Activated T-cell treated with anti-CD3 and anti-CD28 coated beads, Interleukin-2, amount 50 U/mL, for 4 hours (primary cell): ENCODE measurements at regions not wholly inside any gene's neighbourhood (a gene's known extent, or its start where the extent isn't known, plus 50 kb on each side); places are given as distances from the start of the nearest gene placed in this dataset.
"Not testable (repeated sequence)": the region's sequence is repeated elsewhere in the genome, so short reads cannot be mapped to it uniquely, and the experiment has no call there.

Source experiments
- ATAC-seq, 2 donors: fragments of 200-7000 bp; cut with Tn5 transposase; one replicate each; pipeline ENCODE4 v1.10.0; 2021
- DNase-seq: peaks from one replicate; pipeline ENCODE4 v3.0.0-alpha.2; 2020
- H3K27me3 Mint-ChIP-seq: one replicate; pipeline ENCODE4 v1.8.0; 2021; ENCODE audit warnings: low read depth, mixed read lengths
- H3K36me3 Mint-ChIP-seq: one replicate; pipeline ENCODE4 v1.8.0; 2022; ENCODE audit warnings: mixed read lengths; ENCODE audit not compliant: insufficient read depth
- H3K4me1 Mint-ChIP-seq: one replicate; pipeline ENCODE4 v1.8.0; 2021; ENCODE audit warnings: low read depth, mixed read lengths
- H3K4me3 Mint-ChIP-seq: one replicate; pipeline ENCODE4 v1.8.0; 2021; ENCODE audit warnings: mild to moderate bottlenecking, moderate library complexity, mixed read lengths
- H3K9me3 Mint-ChIP-seq: one replicate; pipeline ENCODE4 v1.8.0; 2021; ENCODE audit warnings: mixed read lengths

DNA sequence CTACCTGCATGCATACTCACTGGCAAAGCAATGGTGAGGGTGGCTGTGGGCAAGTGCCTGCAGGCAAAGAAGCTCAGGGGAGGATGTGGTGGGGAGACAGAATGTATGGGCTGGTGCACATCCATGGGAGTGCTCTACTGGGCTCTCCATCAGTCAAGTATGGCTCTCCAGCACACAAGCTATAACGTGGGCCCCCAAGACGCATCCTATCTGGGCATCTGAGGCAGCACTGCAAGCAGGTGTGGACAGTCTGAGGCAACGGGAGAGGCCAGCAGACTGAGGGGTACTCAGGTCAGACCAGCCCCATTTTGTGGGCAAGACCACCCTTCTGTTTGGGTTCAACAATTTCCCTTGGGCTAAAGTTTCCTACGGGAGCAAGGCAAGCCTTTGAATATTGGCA is 1227.8 kb downstream of the FAM133A start:
- no peak for DNase-seq
- Mint-ChIP-seq H3K9me3 (peaks cover 7% of the 10 kb centered on the region), H3K27me3 (no peaks in the 10 kb centered on the region), H3K4me3 (no peak overlapping the region), H3K36me3 (no peaks in the 10 kb centered on the region), H3K4me1 (no peaks in the 10 kb centered on the region)
- ATAC-seq, result no peak

DNA sequence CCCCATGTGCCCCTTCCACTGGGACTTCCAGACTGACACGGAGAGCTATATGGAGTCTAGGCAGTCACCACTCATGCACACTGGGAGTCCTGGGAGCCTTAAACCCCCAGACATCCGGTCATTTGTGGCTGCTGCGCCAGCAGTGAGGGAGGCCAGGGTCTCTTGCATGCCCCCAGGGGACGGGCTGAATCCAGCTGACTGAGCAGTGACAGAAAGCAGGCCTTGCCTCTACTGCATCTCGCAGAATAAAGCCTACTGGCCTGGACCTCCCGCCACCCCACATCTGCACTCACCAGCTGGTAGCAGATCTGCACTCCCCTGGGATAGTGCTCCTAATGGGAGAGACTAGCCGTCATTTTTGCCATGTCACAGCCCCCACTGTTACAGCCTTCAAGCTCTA is 1234.2 kb downstream of the FAM133A start:
- Mint-ChIP-seq H3K36me3 (no peaks in the 10 kb centered on the region), H3K4me3 (no peak overlapping the region), H3K27me3 (no peaks in the 10 kb centered on the region), H3K4me1 (no peaks in the 10 kb centered on the region), H3K9me3 (no peaks in the 10 kb centered on the region)
- no peak for ATAC-seq
- DNase-seq, result no peak

DNA sequence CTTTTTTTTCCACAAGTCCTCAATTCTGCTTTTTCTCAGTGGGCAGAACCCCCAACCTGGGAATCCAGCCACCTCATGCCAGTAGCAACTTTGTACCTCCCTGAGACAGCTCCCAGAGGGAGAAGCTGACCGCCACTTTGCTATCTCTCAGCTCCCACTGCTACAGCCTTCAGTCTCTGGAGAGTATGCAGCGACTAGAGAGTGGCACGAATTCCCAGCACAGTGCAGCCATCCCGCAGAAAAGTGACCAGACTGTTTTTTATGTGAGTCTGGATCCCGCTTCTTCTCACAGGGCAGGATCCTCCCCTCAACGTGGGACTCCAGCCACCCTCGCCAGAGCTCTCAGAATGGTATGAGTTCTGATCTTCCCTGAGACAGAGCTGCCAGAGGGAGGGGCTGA is 1234.6 kb downstream of the FAM133A start:
- H3K4me3 Mint-ChIP-seq, result no peak overlapping the region
- H3K27me3 Mint-ChIP-seq, result no peaks in the 10 kb centered on the region
- H3K9me3 Mint-ChIP-seq, result no peaks in the 10 kb centered on the region
- H3K4me1 Mint-ChIP-seq, result no peaks in the 10 kb centered on the region
- ATAC-seq (no peak), DNase-seq (no peak)
- H3K36me3 Mint-ChIP-seq, result no peaks in the 10 kb centered on the region

DNA sequence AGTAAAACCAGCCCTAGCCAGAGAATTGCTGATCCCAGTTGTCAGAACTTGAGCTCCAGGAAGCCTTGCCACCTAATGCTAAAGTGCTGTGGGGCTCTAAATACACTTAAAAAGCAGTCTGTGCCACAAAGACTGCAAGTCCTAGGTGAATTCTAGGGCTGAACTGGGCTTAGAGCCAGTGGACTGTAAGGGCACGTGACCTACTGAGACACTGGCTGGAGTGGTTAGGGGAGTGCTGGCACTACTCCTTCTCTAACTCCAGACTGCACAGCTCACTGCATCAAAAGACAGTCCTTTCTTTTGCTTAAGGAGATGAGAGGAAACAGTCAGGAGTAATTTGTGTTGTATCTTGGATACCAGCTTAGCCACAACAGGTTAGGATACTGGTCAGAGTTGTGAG is 1240.2 kb downstream of the FAM133A start:
- Mint-ChIP-seq H3K36me3 (no peaks in the 10 kb centered on the region), H3K9me3 (no peaks in the 10 kb centered on the region), H3K4me3 (no peak overlapping the region), H3K4me1 (no peaks in the 10 kb centered on the region), H3K27me3 (no peaks in the 10 kb centered on the region)
- ATAC-seq, result no peak
- no peak for DNase-seq

DNA sequence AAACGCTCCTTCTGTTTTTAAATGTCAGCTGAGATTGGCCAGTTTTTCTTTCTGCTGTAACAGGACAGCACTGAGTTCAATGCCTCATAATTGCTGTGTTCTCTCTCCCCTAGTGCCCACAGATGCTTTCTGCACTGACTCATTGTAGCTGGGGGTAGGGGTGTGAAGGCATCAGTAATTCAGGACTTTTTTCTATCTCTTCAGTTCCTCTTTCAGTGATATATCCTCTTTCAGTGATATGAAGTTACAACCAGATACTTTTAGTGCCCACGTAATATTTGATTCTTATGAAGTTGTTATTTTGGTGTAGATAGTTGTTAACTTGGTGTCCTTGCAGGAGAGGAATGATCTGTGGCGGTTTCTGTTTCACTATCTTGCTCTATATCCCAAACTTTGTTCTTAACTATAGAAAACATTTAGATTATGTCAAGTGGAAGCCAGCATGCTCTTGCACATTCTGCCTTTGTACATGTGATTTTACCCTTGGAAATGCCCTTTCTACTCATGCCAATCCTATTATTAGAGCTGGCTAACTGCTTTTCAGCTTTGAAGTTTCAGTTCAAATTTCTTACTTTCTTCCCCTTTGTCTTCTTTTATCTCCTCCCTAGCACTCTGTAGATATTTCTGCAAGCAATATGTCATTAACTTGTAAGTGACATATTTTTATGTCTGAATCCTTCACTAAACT is 1258.4 kb downstream of the FAM133A start:
- Mint-ChIP-seq H3K36me3 (no peaks in the 10 kb centered on the region), H3K4me1 (no peaks in the 10 kb centered on the region), H3K4me3 (no peak overlapping the region), H3K9me3 (no peaks in the 10 kb centered on the region), H3K27me3 (no peaks in the 10 kb centered on the region)
- ATAC-seq, result no peak
- DNase-seq, result no peak

DNA sequence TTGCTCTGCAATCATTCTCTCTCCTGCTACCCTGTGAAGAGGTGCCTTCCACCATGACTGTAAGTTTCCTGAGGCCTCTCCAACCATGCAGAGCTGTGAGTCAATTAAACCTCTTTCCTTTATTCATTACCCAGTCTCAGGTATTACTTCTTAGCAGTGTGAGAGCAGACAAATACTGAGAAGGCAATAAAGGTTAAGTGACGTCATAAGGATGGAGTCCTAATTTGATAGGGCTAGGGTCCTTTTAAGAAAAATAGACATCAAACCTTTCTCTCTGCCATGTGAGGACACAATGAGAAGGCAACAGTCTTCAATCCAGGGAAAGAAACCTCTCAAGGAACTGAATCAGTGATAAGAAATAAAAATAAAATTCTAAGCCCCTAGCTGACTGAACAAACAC is 1262.7 kb downstream of the FAM133A start:
- ATAC-seq (no peak), DNase-seq (no peak)
- Mint-ChIP-seq H3K27me3 (no peaks in the 10 kb centered on the region), H3K4me3 (no peak overlapping the region), H3K9me3 (no peaks in the 10 kb centered on the region), H3K36me3 (no peaks in the 10 kb centered on the region), H3K4me1 (no peaks in the 10 kb centered on the region)

DNA sequence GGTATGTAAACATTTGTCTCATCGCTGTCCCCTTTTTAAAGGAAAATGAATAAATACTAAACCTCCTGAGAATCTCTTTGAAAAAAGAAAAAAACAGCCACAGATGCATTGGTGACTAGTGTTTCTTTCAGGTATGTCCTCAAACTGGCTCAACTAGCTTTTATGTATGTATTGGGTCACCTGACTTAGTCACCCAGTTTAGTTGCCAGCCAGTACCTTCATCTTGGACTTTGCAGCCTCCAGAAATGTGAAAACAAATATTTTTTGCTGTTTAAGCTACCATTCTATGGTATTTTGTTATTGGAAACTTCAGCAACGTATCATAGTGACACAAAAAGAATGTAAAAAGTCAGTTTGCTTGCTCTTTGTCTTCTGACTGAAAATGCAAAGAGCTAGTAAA is 1263.5 kb downstream of the FAM133A start:
- Mint-ChIP-seq H3K4me3 (no peak overlapping the region), H3K36me3 (no peaks in the 10 kb centered on the region), H3K27me3 (no peaks in the 10 kb centered on the region), H3K9me3 (no peaks in the 10 kb centered on the region), H3K4me1 (no peaks in the 10 kb centered on the region)
- ATAC-seq (no peak), DNase-seq (no peak)

DNA sequence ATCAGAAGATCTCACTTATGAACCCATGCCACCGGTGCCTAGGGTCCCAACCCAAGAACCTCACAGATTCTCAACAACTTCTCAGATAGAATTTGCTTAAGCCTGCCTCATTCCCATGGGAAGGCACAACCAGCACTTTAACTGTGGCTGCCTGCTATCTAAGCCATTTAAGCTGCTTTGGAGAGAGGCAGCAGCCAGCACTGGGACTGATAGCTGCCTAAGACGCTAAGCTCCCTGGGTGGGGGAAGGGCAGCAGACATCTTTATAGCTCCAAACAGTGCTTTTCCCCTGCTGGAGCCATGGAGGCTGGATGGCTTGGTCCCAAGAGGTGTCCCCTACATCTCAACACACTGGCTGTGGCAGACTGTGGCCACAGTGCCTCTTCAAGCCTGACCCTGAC is 1268.6 kb downstream of the FAM133A start:
- no peaks in the 10 kb centered on the region for H3K27me3 Mint-ChIP-seq
- no peaks in the 10 kb centered on the region for H3K4me1 Mint-ChIP-seq
- no peak overlapping the region for H3K4me3 Mint-ChIP-seq
- ATAC-seq (no peak), DNase-seq (no peak)
- no peaks in the 10 kb centered on the region for H3K36me3 Mint-ChIP-seq
- H3K9me3 Mint-ChIP-seq, result peaks cover 8% of the 10 kb centered on the region

DNA sequence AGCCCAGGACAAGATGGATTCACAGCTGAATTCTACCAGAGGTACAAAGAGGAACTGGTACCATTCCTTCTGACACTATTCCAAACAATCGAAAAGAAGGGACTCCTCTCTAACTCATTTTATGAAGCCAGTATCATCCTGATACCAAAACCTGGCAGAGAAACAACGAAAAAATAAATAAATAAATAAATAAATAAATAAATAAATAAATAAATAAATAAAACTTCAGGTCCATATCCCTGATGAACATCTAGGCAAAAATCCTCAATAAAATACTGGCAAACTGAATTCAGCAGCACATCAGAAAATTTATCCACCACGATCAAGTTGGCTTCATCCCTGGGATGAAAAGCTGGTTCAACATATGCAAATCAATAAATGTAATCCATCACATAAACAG is 1272.1 kb downstream of the FAM133A start:
- not testable (repeated sequence) for H3K4me1 Mint-ChIP-seq, H3K9me3 Mint-ChIP-seq, ATAC-seq, H3K4me3 Mint-ChIP-seq, DNase-seq, H3K36me3 Mint-ChIP-seq, H3K27me3 Mint-ChIP-seq

DNA sequence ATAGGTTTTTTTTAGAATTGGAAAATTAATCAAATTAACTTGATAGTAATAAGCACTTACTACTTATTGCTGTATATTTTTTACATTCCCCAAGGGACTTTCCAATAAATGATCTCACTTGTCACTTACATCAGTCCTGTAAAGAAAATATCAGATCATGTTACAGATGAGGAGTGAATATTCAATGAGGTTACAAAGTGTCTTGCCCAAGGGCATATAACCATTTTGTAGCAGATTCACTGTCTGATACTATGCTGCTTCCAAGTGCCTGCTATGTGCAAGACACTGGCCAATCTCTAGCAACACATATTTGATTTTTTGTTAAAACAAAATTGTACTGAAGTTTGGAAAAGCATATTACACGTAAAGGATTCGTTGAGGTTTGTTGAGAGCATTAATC is 1287.7 kb downstream of the FAM133A start:
- no peaks in the 10 kb centered on the region for H3K36me3 Mint-ChIP-seq
- no peaks in the 10 kb centered on the region for H3K9me3 Mint-ChIP-seq
- H3K27me3 Mint-ChIP-seq, result no peaks in the 10 kb centered on the region
- no peak for DNase-seq
- no peaks in the 10 kb centered on the region for H3K4me1 Mint-ChIP-seq
- ATAC-seq, result no peak
- H3K4me3 Mint-ChIP-seq, result no peak overlapping the region

DNA sequence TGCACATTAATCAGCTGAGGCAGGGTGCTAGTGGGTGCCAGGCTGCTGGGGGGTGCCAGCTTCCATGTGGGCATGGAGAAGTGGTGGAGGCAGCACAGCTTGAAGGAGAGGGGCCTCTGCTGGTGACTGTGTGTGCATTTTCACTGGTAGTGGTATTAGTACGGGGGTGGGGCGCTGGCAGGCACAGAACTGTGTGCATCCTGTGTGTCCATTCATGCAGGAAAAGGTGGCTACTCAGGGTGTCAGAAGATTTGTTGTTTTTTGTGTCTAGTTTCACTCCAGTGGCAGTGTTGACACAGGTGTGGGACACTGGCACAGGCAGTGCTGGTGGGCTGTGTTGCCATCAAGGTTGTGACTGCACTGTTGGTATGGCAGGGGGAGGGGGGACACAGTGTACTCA is 1303.6 kb downstream of the FAM133A start:
- no peak for ATAC-seq
- no peak overlapping the region for H3K4me3 Mint-ChIP-seq
- H3K4me1 Mint-ChIP-seq, result no peaks in the 10 kb centered on the region
- no peak for DNase-seq
- no peaks in the 10 kb centered on the region for H3K27me3 Mint-ChIP-seq
- no peaks in the 10 kb centered on the region for H3K36me3 Mint-ChIP-seq
- no peaks in the 10 kb centered on the region for H3K9me3 Mint-ChIP-seq

DNA sequence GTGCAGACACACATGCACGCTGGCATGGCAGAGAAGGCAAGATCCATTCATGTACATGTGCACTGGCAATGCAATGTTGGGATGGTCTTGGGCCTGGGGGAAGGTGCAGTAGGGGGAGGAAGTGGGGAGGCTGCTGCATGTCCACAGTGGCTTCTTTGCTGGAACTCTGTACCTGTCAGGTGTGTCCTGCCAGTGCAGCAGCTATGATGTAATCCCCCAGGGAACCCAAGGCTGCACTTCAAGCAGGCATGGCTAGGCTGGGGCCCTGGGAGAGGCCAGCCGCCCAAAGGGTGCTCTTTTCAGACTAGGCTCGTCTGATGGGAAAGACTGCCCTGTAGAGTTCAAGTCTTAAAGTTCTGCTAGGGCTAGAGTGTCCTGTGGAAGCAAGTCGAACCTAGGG is 1304.0 kb downstream of the FAM133A start:
- H3K27me3 Mint-ChIP-seq, result no peaks in the 10 kb centered on the region
- H3K4me1 Mint-ChIP-seq, result no peaks in the 10 kb centered on the region
- no peak overlapping the region for H3K4me3 Mint-ChIP-seq
- ATAC-seq, result no peak
- no peaks in the 10 kb centered on the region for H3K9me3 Mint-ChIP-seq
- DNase-seq, result no peak
- no peaks in the 10 kb centered on the region for H3K36me3 Mint-ChIP-seq
